OCI-LY3 (cell line): ENCODE measurements at regions not wholly inside any gene's neighbourhood (a gene's known extent, or its start where the extent isn't known, plus 50 kb on each side); places are given as distances from the start of the nearest gene placed in this dataset.

Experiments
- CTCF ChIP-seq: fragments of 200-600, 300-600 bp; sonication (generic); IDR thresholded peaks from 2 replicates; pipeline ENCODE4 v1.5.1; 2014; ENCODE audit warnings: antibody characterized with exemption, low read length, low read depth
- EZH2phosphoT487 ChIP-seq: fragments of 200-600 bp; shearing (Covaris generic); IDR thresholded peaks from 2 replicates; pipeline ENCODE4 v1.6.1; 2018; ENCODE audit warnings: antibody characterized with exemption, mixed run types, low read depth

GRCh38 chr4:24007860-24008261 is 118.0 kb upstream of the PPARGC1A start:
- no peak for TF ChIP-seq CTCF
- no peak for TF ChIP-seq EZH2phosphoT487
